ENCODE measurements at regions not wholly inside any gene's neighbourhood (a gene's known extent, or its start where the extent isn't known, plus 50 kb on each side); places are given as distances from the start of the nearest gene placed in this dataset.
A peak's percentile ranks its signal among the peaks of the same experiment; 100 is the strongest.
"Not testable (repeated sequence)": the region's sequence is repeated elsewhere in the genome, so short reads cannot be mapped to it uniquely, and the experiment has no call there.

GRCh38 chr9:100833035-100833434, 195.5 kb upstream of the PLPPR1 start:
- not testable (repeated sequence) for TF ChIP-seq CTCF (IDR thresholded peaks at IDR 0.05); NR1H2 (CRISPR knock-in tag; IDR thresholded peaks at IDR 0.05); ZSCAN18 (CRISPR knock-in tag; IDR thresholded peaks at IDR 0.05); NFYB (CRISPR knock-in tag; conservative IDR thresholded peaks at IDR 0.05; ENCODE audit: low read depth); ZNF121 (CRISPR knock-in tag; IDR thresholded peaks at IDR 0.05); MAX (CRISPR knock-in tag; IDR thresholded peaks at IDR 0.05); ZNF416 (CRISPR knock-in tag; IDR thresholded peaks at IDR 0.05); USF2 (CRISPR knock-in tag; IDR thresholded peaks at IDR 0.05); CREB1 (CRISPR knock-in tag; IDR thresholded peaks at IDR 0.05); SMAD3 (CRISPR knock-in tag; IDR thresholded peaks at IDR 0.05; ENCODE audit: borderline replicate concordance); CBFB (CRISPR knock-in tag; IDR thresholded peaks at IDR 0.05; ENCODE audit: low read depth); ATF6 (CRISPR knock-in tag; IDR thresholded peaks at IDR 0.05); SP1 (CRISPR knock-in tag; conservative IDR thresholded peaks at IDR 0.05)
- TF ChIP-seq HMGA2 (CRISPR knock-in tag; IDR thresholded peaks at IDR 0.05): peak; percentile 100

All from WTC11 (cell line).